ENCODE measurements at regions not wholly inside any gene's neighbourhood (a gene's known extent, or its start where the extent isn't known, plus 50 kb on each side); places are given as distances from the start of the nearest gene placed in this dataset.

DNA sequence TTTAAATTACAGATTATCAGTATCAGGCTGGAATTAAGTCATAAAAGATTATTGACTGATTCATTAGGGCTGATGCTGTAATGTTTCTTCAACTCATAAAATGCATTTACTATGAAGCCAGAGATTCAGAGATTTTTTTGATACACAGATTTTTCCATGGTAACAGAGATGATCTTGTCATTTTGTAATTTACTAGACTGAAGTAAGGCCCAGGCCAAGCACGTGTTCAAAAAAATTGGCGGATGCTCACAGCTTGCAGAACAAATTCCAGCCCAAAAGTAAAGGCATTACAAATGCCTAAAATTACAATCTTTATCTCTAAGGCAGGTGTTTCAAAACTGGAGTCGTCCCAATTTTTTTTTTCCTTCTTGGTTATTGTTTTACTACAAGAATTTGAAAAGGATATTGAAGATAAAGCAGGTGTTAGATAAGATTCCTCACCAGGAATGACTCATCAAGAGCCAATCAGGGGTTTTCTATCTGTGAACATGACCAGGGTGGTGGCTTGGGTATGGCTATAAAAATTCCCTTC lies 78.4 kb upstream of the MEOX2 start:
- TF ChIP-seq, protein P1, sequence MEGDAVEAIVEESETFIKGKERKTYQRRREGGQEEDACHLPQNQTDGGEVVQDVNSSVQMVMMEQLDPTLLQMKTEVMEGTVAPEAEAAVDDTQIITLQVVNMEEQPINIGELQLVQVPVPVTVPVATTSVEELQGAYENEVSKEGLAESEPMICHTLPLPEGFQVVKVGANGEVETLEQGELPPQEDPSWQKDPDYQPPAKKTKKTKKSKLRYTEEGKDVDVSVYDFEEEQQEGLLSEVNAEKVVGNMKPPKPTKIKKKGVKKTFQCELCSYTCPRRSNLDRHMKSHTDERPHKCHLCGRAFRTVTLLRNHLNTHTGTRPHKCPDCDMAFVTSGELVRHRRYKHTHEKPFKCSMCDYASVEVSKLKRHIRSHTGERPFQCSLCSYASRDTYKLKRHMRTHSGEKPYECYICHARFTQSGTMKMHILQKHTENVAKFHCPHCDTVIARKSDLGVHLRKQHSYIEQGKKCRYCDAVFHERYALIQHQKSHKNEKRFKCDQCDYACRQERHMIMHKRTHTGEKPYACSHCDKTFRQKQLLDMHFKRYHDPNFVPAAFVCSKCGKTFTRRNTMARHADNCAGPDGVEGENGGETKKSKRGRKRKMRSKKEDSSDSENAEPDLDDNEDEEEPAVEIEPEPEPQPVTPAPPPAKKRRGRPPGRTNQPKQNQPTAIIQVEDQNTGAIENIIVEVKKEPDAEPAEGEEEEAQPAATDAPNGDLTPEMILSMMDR (IDR thresholded peaks at IDR 0.05; ENCODE audit: borderline replicate concordance, extremely low read depth, insufficient read depth), result no peak
- H3K36me3 ChIP-seq (ENCODE audit: control insufficient read depth in 2 of 3, insufficient read depth in 3 of 3, low read length in 3 of 3), result no peaks in the 10 kb centered on the region
- H3K9me3 ChIP-seq (ENCODE audit: control insufficient read depth in 2 of 3, insufficient read depth in 1 of 3, low read length in 3 of 3), result no peaks in the 10 kb centered on the region
- DNase-seq (peak in 1 of 5 donors; percentile 22), FAIRE-seq (no peak)
- no peak overlapping the region for H3K4me3 ChIP-seq (ENCODE audit: low read length in 3 of 3)
- no peak overlapping the region for H3K9ac ChIP-seq (ENCODE audit: low read length in 3 of 3)
- H3K27me3 ChIP-seq (ENCODE audit: control insufficient read depth, insufficient read depth, low read length), result no peaks in the 10 kb centered on the region
- no peaks in the 10 kb centered on the region for H3K4me1 ChIP-seq (ENCODE audit: control insufficient read depth in 2 of 3, insufficient read depth in 2 of 3, low read depth in 1 of 3, low read length in 3 of 3)
- H3K27ac ChIP-seq (ENCODE audit: low read depth in 2 of 2, low read length in 2 of 2), result no peak overlapping the region
- intact Hi-C loops (cut with DNase I), result no loop called here

DNA sequence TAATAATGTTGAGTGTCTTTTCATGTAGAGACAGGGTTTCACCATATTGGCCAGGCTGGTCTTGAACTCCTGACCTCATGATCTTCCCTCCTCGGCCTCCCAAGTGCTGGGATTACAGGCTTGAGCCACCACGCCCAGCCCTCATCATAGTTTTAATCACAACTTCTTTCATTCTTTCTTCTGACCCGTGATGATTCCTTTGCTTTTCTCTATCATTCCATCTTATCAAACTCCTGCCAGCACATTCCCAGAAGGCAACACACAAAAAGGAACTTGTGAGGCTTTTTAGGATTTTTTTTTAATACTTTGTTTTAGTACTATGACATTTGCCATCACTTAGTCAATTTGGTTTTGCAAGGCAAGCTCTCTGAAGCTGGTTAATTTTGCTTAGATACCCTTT lies 77.5 kb upstream of the MEOX2 start:
- FAIRE-seq (no peak), DNase-seq (no peak)
- H3K4me1 ChIP-seq (ENCODE audit: control insufficient read depth in 2 of 3, insufficient read depth in 2 of 3, low read depth in 1 of 3, low read length in 3 of 3), result no peaks in the 10 kb centered on the region
- H3K9me3 ChIP-seq (ENCODE audit: control insufficient read depth in 2 of 3, insufficient read depth in 1 of 3, low read length in 3 of 3), result no peaks in the 10 kb centered on the region
- no peak overlapping the region for H3K9ac ChIP-seq (ENCODE audit: low read length in 3 of 3)
- H3K4me3 ChIP-seq (ENCODE audit: low read length in 3 of 3), result no peak overlapping the region
- no peak overlapping the region for H3K27ac ChIP-seq (ENCODE audit: low read depth in 2 of 2, low read length in 2 of 2)
- intact Hi-C loops (cut with DNase I), result no loop called here
- TF ChIP-seq, protein P1 (IDR thresholded peaks at IDR 0.05; ENCODE audit: borderline replicate concordance, extremely low read depth, insufficient read depth), result no peak
- H3K36me3 ChIP-seq (ENCODE audit: control insufficient read depth in 2 of 3, insufficient read depth in 3 of 3, low read length in 3 of 3), result no peaks in the 10 kb centered on the region
- no peaks in the 10 kb centered on the region for H3K27me3 ChIP-seq (ENCODE audit: control insufficient read depth, insufficient read depth, low read length)

DNA sequence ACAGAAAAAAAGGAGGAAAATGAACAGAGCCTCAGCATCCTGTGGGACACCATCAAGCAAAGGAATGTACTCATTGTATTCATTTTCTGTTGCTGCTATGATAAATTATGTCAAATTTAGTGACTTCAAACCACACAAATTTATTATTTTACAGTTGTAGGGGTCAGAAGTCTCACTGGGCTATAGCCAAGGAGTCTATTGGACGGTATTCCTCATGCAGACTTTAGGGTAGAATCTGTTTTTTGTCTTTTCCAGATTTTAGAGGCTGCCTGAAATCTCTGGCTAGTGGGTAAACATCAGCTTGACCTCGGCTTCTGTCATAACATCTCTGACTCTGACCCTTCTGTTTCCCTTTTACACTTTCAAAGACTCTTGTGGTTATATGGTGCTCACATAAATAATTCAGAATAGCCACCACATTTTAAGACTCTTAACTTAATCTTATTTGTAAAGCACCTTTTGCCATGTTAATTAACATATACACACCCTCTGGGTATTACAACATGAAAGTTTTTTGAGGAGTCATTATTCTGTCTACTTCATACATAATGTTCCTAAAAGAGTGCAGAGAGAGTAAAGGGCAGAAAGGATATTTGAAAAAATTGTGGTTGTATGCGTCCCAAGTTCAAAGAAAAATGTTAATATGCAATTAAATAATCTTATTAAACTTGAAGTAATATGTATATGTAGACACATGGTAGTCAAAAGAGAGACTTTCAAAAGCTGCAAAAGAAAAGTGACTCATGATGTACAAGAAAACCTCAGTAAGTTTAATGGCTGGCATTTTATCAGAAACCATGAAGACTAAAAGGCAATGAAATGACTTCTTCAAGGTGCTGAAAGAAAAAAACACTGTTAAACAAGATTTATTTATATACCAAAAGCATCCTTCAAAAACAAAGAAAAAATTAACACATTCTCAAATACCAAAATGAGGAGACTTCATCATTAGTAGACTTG lies 70.8 kb upstream of the MEOX2 start:
- intact Hi-C loops (cut with DNase I), result no loop called here
- FAIRE-seq (no peak), DNase-seq (peak in 2 of 5 donors; percentile 37 to 60)
- TF ChIP-seq, protein P1 (IDR thresholded peaks at IDR 0.05; ENCODE audit: borderline replicate concordance, extremely low read depth, insufficient read depth), result no peak
- no peaks in the 10 kb centered on the region for H3K27me3 ChIP-seq (ENCODE audit: control insufficient read depth, insufficient read depth, low read length)
- no peak overlapping the region for H3K4me3 ChIP-seq (ENCODE audit: low read length in 3 of 3)
- H3K4me1 ChIP-seq (ENCODE audit: control insufficient read depth in 2 of 3, insufficient read depth in 2 of 3, low read depth in 1 of 3, low read length in 3 of 3), result no peaks in the 10 kb centered on the region
- H3K27ac ChIP-seq (ENCODE audit: low read depth in 2 of 2, low read length in 2 of 2), result no peak overlapping the region
- no peaks in the 10 kb centered on the region for H3K36me3 ChIP-seq (ENCODE audit: control insufficient read depth in 2 of 3, insufficient read depth in 3 of 3, low read length in 3 of 3)
- no peaks in the 10 kb centered on the region for H3K9me3 ChIP-seq (ENCODE audit: control insufficient read depth in 2 of 3, insufficient read depth in 1 of 3, low read length in 3 of 3)
- H3K9ac ChIP-seq (ENCODE audit: low read length in 3 of 3), result no peak overlapping the region

Data from kidney (tissue), 13 donors.